Fibroblast of lung (primary cell): ENCODE measurements at regions not wholly inside any gene's neighbourhood (a gene's known extent, or its start where the extent isn't known, plus 50 kb on each side); places are given as distances from the start of the nearest gene placed in this dataset.

Source experiments
- EZH2 ChIP-seq: IDR thresholded peaks from 2 replicates; pipeline ENCODE4 v1.5.1; 2012; ENCODE audit warnings: low read length, control low read depth, mild to moderate bottlenecking; ENCODE audit errors: missing control alignments
- TF ChIP-seq, protein P1 (sequence below), 2 donors: IDR thresholded peaks in 1 of 2; conservative IDR thresholded peaks in 1 of 2; 1 replicate in 1 of 2; 2 replicates in 1 of 2; pipeline ENCODE4 v1.5.1; 2011 to 2012; ENCODE audit warnings: low read length in 2 of 2, control low read depth in 1 of 2, inconsistent platforms in 1 of 2, low read depth in 1 of 2, mild to moderate bottlenecking in 1 of 2

DNA sequence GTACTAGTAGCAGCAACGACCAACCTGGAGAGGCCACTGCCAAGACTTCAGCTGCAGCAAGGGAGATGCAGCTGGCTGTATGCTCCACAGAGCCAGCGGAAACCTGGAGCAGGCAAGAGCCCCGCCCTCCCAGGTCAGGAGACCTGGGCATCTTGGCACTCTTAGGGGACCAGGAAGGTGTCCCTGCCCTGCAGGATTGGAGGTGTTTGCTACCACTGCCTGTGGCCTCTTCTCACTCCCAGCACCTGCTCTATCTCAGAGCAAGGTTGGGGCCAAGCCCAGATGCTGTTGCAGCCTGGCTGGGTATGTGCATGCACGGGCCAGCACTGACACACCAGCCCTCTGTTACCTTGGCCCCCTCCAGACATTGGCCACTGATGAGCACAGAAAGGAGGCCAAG, 1512.8 kb downstream of the REEP3 start:
- TF ChIP-seq, protein P1, sequence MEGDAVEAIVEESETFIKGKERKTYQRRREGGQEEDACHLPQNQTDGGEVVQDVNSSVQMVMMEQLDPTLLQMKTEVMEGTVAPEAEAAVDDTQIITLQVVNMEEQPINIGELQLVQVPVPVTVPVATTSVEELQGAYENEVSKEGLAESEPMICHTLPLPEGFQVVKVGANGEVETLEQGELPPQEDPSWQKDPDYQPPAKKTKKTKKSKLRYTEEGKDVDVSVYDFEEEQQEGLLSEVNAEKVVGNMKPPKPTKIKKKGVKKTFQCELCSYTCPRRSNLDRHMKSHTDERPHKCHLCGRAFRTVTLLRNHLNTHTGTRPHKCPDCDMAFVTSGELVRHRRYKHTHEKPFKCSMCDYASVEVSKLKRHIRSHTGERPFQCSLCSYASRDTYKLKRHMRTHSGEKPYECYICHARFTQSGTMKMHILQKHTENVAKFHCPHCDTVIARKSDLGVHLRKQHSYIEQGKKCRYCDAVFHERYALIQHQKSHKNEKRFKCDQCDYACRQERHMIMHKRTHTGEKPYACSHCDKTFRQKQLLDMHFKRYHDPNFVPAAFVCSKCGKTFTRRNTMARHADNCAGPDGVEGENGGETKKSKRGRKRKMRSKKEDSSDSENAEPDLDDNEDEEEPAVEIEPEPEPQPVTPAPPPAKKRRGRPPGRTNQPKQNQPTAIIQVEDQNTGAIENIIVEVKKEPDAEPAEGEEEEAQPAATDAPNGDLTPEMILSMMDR (conservative IDR thresholded peaks at IDR 0.05 in 1 of 2, IDR thresholded peaks at IDR 0.05 in 1 of 2; ENCODE audit: low read depth in 1 of 2, low read length in 2 of 2) = no peak
- TF ChIP-seq EZH2 = no peak
